ENCODE measurements at regions not wholly inside any gene's neighbourhood (a gene's known extent, or its start where the extent isn't known, plus 50 kb on each side); places are given as distances from the start of the nearest gene placed in this dataset.

DNA sequence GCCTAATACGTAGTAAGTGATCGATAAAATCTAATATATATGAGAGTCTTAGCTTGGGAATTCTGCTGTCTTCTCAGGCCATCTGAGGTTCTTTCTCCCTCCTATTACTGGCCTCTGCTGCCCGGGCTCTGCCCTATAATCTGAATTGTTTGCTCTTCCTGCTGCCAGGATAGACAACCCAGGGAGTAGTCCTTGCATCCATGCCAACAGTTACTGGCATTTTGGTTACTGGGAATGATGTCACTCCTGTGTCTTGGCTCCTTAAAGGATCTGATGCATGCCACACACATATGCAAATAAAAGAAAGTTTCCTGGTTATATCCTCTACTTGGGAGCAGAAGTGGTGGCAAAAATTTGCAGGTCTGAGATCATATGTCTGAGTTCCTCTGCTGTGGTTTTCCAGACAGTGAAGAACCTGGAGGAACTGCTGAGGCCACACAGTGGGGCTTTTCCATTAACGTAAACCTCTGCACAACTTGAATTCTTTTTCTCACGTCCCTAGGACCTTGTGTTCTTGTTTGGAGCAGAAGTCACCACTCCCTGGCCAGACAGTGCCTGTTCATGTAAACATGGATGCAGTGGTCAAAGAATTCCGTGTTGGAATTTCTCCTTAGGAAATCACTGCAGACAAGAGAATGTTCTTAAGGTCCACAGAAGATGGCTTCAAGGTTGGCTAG lies 320.6 kb upstream of the TBX3 start:
- H3K27me3 ChIP-seq = no peaks in the 10 kb centered on the region
- H3K4me1 ChIP-seq = no peaks in the 10 kb centered on the region
- intact Hi-C loops (cut with DNase I; ENCODE audit: low total_unique reads) (no loop called here), in situ Hi-C loops (cut with MboI; ENCODE audit: low pct_ligation_motif_present in 1 of 4, low pct_unique_long_range_greater_than_20kb in 1 of 4, low sequenced_read_pairs in 3 of 4) (no loop called here)
- no peak overlapping the region for H3K4me3 ChIP-seq
- H3K9me3 ChIP-seq = no peaks in the 10 kb centered on the region
- TF ChIP-seq, protein P1, sequence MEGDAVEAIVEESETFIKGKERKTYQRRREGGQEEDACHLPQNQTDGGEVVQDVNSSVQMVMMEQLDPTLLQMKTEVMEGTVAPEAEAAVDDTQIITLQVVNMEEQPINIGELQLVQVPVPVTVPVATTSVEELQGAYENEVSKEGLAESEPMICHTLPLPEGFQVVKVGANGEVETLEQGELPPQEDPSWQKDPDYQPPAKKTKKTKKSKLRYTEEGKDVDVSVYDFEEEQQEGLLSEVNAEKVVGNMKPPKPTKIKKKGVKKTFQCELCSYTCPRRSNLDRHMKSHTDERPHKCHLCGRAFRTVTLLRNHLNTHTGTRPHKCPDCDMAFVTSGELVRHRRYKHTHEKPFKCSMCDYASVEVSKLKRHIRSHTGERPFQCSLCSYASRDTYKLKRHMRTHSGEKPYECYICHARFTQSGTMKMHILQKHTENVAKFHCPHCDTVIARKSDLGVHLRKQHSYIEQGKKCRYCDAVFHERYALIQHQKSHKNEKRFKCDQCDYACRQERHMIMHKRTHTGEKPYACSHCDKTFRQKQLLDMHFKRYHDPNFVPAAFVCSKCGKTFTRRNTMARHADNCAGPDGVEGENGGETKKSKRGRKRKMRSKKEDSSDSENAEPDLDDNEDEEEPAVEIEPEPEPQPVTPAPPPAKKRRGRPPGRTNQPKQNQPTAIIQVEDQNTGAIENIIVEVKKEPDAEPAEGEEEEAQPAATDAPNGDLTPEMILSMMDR (IDR thresholded peaks at IDR 0.05) = no peak
- no peak for TF ChIP-seq POLR2A (IDR thresholded peaks at IDR 0.05)
- TF ChIP-seq EP300 (IDR thresholded peaks at IDR 0.05; ENCODE audit: low read depth) = no peak
- TF ChIP-seq POLR2AphosphoS5 (IDR thresholded peaks at IDR 0.05) = no peak
- H3K27ac ChIP-seq = no peak overlapping the region
- 66 to 77% methylated on average over 6 of the region's 6 CpGs for WGBS, 2 donors (ENCODE audit: low coverage in 1 of 2)
- H3K36me3 ChIP-seq = no peaks in the 10 kb centered on the region
- DNase-seq = no peak

DNA sequence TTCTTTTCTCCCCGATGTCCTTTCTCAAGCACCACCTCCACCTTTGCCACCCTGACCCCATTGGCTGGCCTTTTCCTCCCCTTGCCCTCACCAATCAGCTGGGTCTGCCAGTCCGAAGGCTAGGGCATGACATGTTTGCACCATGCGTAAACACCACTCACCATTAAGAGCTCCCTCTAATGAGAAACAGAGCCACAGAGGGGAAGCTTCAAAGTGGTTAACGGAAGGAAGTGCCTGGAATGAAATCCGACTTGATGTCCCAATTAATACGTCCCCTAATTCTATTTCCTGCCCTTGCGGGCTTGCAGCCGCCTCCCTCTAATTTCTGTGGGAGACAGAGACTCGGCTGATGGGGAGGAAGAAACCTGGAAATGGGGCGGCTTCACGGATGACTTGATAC lies 318.5 kb upstream of the TBX3 start:
- intact Hi-C loops (cut with DNase I; ENCODE audit: low total_unique reads) (no loop called here), in situ Hi-C loops (cut with MboI; ENCODE audit: low pct_ligation_motif_present in 1 of 4, low pct_unique_long_range_greater_than_20kb in 1 of 4, low sequenced_read_pairs in 3 of 4) (no loop called here)
- Histone ChIP-seq H3K9me3 (no peaks in the 10 kb centered on the region), H3K27me3 (no peaks in the 10 kb centered on the region), H3K27ac (no peak overlapping the region), H3K4me1 (no peaks in the 10 kb centered on the region), H3K4me3 (no peak overlapping the region), H3K36me3 (no peaks in the 10 kb centered on the region)
- no peak for DNase-seq
- WGBS, 2 donors (ENCODE audit: low coverage in 1 of 2) = 79 to 96% methylated on average over 4 to 11 of the region's 11 CpGs
- TF ChIP-seq POLR2AphosphoS5 (IDR thresholded peaks at IDR 0.05) (no peak), EP300 (IDR thresholded peaks at IDR 0.05; ENCODE audit: low read depth) (no peak), POLR2A (IDR thresholded peaks at IDR 0.05) (no peak)
- TF ChIP-seq, protein P1 (IDR thresholded peaks at IDR 0.05) = no peak

DNA sequence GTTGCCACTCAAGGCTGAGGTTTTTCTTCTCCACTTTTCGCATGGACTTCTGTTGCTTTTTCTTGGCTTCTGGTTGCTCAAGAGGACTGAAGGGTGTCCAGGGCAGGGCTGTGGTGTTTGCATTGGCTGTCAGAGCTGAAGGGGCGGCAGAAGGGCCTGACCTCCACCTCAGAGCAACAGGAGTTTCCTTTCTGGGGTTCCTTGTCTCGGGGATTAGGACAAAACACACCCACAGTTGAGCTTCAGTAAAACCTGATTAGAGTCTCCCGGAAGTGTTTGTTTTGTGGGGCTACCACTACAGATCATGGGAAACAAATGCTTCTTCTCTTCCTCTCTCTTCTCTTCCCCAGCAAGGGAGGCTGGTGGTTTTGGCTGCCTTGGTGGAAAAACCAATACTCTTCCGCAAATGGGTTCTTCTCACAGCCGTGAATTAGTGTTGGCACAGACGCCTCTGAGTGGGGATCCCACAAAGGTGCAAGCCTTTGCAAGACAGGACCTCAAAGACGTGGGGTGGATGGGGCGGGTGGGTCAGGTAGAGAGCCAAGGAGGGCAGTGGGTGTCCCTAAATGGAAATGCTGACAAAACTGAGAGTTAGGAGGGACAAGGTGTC lies 317.7 kb upstream of the TBX3 start:
- 74 to 89% methylated on average over 1 to 9 of the region's 9 CpGs for WGBS, 2 donors (ENCODE audit: low coverage in 1 of 2)
- in situ Hi-C loops (cut with MboI; ENCODE audit: low pct_ligation_motif_present in 1 of 4, low pct_unique_long_range_greater_than_20kb in 1 of 4, low sequenced_read_pairs in 3 of 4) (no loop called here), intact Hi-C loops (cut with DNase I; ENCODE audit: low total_unique reads) (no loop called here)
- Histone ChIP-seq H3K27ac (no peak overlapping the region), H3K4me3 (no peak overlapping the region), H3K27me3 (no peaks in the 10 kb centered on the region), H3K9me3 (no peaks in the 10 kb centered on the region), H3K36me3 (no peaks in the 10 kb centered on the region), H3K4me1 (no peaks in the 10 kb centered on the region)
- TF ChIP-seq EP300 (IDR thresholded peaks at IDR 0.05; ENCODE audit: low read depth) (no peak), POLR2A (IDR thresholded peaks at IDR 0.05) (no peak), POLR2AphosphoS5 (IDR thresholded peaks at IDR 0.05) (no peak)
- TF ChIP-seq, protein P1 (IDR thresholded peaks at IDR 0.05) = no peak
- no peak for DNase-seq

DNA sequence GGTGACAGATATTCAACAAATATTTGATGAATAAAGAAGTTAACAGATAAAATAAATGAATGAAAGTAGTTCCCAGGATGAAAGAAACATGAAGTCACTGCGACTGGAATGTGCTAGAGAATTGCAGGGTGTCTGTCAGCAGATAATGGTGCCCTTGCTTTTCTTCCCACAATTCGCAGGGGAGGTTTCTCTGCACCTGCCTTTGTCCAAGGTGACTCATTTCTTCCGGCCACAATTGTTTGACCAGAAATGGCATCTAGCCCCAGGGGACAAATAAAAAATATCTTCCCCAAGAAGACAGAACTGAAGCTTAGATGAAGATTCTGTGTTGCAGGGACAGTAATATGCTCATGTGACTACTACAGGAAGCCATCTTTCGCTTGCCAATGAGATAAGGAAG lies 316.1 kb upstream of the TBX3 start:
- no peaks in the 10 kb centered on the region for H3K4me1 ChIP-seq
- no peaks in the 10 kb centered on the region for H3K27me3 ChIP-seq
- DNase-seq = no peak
- in situ Hi-C loops (cut with MboI; ENCODE audit: low pct_ligation_motif_present in 1 of 4, low pct_unique_long_range_greater_than_20kb in 1 of 4, low sequenced_read_pairs in 3 of 4) = no loop called here
- H3K4me3 ChIP-seq = no peak overlapping the region
- TF ChIP-seq, protein P1 (IDR thresholded peaks at IDR 0.05) = no peak
- no peak for TF ChIP-seq POLR2AphosphoS5 (IDR thresholded peaks at IDR 0.05)
- TF ChIP-seq EP300 (IDR thresholded peaks at IDR 0.05; ENCODE audit: low read depth) = no peak
- TF ChIP-seq POLR2A (IDR thresholded peaks at IDR 0.05) = no peak
- no peaks in the 10 kb centered on the region for H3K36me3 ChIP-seq
- H3K27ac ChIP-seq = no peak overlapping the region
- no peaks in the 10 kb centered on the region for H3K9me3 ChIP-seq
- 54% methylated on average over 4 of the region's 4 CpGs for WGBS, 2 donors (ENCODE audit: low coverage in 1 of 2)
- intact Hi-C loops (cut with DNase I; ENCODE audit: low total_unique reads) = no loop called here
